Liver (tissue), 8 donors: ENCODE measurements at regions not wholly inside any gene's neighbourhood (a gene's known extent, or its start where the extent isn't known, plus 50 kb on each side); places are given as distances from the start of the nearest gene placed in this dataset.

Experiments
- DNase-seq: peaks from one replicate; pipeline ENCODE4 v3.0.0-alpha.2; 2017; ENCODE audit warnings: low spot score
- H3K27ac ChIP-seq, 2 donors: one replicate each; pipeline ENCODE4 v1.7.0; 2013; ENCODE audit warnings: inconsistent platforms in 2 of 2, low read length in 2 of 2, control low read depth in 1 of 2, low read depth in 1 of 2, mild to moderate bottlenecking in 1 of 2
- H3K27me3 ChIP-seq, 4 donors: one replicate each; pipeline versions ENCODE4 v1.6.1 to v1.7.0; 2013; ENCODE audit warnings: low read length in 3 of 4, inconsistent platforms in 1 of 4, mild to moderate bottlenecking in 1 of 4, moderate library complexity in 1 of 4; ENCODE audit not compliant: control insufficient read depth in 4 of 4, insufficient read depth in 4 of 4
- H3K36me3 ChIP-seq, 4 donors: one replicate each; pipeline versions ENCODE4 v1.6.1 to v1.7.0; 2013; ENCODE audit warnings: low read length in 3 of 4, mild to moderate bottlenecking in 3 of 4, low read depth in 1 of 4, moderate library complexity in 1 of 4; ENCODE audit not compliant: control insufficient read depth in 4 of 4, insufficient read depth in 3 of 4
- H3K4me1 ChIP-seq, 4 donors: one replicate each; pipeline versions ENCODE4 v1.6.1 to v1.7.0; 2013; ENCODE audit warnings: low read length in 3 of 4, mild to moderate bottlenecking in 3 of 4, moderate library complexity in 1 of 4; ENCODE audit not compliant: control insufficient read depth in 4 of 4, insufficient read depth in 4 of 4
- H3K4me3 ChIP-seq, 3 donors: one replicate each; pipeline versions ENCODE4 v1.6.1 to v1.7.0; 2013; ENCODE audit warnings: low read length in 3 of 3, control low read depth in 1 of 3, low read depth in 1 of 3, mild to moderate bottlenecking in 1 of 3
- H3K9ac ChIP-seq, 2 donors: one replicate each; pipeline ENCODE4 v1.7.0; 2013; ENCODE audit warnings: low read length in 2 of 2, mild to moderate bottlenecking in 2 of 2, moderate library complexity in 2 of 2, control low read depth in 1 of 2, low read depth in 1 of 2
- H3K9me3 ChIP-seq, 4 donors: one replicate each; pipeline versions ENCODE4 v1.6.1 to v1.7.0; 2013; ENCODE audit warnings: low read length in 3 of 4; ENCODE audit not compliant: control insufficient read depth in 4 of 4
- ATF3 ChIP-seq: IDR thresholded peaks from 2 replicates; pipeline ENCODE4 v1.6.1; 2016; ENCODE audit warnings: antibody characterized with exemption
- CTCF ChIP-seq: fragments of 150-350 bp; IDR thresholded peaks from 2 replicates; pipeline ENCODE4 v1.5.1; 2017; ENCODE audit warnings: improper control_type of control experiment, low read depth, low read length; ENCODE audit not compliant: missing input control
- EGR1 ChIP-seq, 2 donors: IDR thresholded peaks; 2 replicates each; pipeline ENCODE4 v1.6.1; 2016 to 2018; ENCODE audit warnings: antibody characterized with exemption in 2 of 2, low read depth in 2 of 2
- FOXA1 ChIP-seq: IDR thresholded peaks from 2 replicates; pipeline ENCODE4 v1.6.1; 2016; ENCODE audit warnings: antibody characterized with exemption
- FOXA2 ChIP-seq: IDR thresholded peaks from 2 replicates; pipeline ENCODE4 v1.6.1; 2016; ENCODE audit warnings: antibody characterized with exemption
- GABPA ChIP-seq, 2 donors: IDR thresholded peaks in 1 of 2; conservative IDR thresholded peaks in 1 of 2; 2 replicates each; pipeline ENCODE4 v1.6.1; 2016; ENCODE audit warnings: antibody characterized with exemption in 2 of 2, mild to moderate bottlenecking in 1 of 2, moderate library complexity in 1 of 2
- HNF4A ChIP-seq, 2 donors: conservative IDR thresholded peaks; 2 replicates each; pipeline ENCODE4 v1.6.1; 2016; ENCODE audit warnings: antibody characterized with exemption in 2 of 2, mild to moderate bottlenecking in 2 of 2
- HNF4G ChIP-seq: IDR thresholded peaks from 2 replicates; pipeline ENCODE4 v1.6.1; 2016; ENCODE audit warnings: antibody characterized with exemption
- JUND ChIP-seq, 2 donors: IDR thresholded peaks; 2 replicates each; pipeline ENCODE4 v1.6.1; 2016; ENCODE audit warnings: antibody characterized with exemption in 2 of 2
- MAX ChIP-seq: IDR thresholded peaks from 2 replicates; pipeline ENCODE4 v1.6.1; 2016; ENCODE audit warnings: antibody characterized with exemption
- NR2F2 ChIP-seq: IDR thresholded peaks from 2 replicates; pipeline ENCODE4 v1.6.1; 2016; ENCODE audit warnings: antibody characterized with exemption
- RAD21 ChIP-seq, 2 donors: IDR thresholded peaks; 2 replicates each; pipeline ENCODE4 v1.6.1; 2016; ENCODE audit warnings: antibody characterized with exemption in 2 of 2, mild to moderate bottlenecking in 2 of 2
- REST ChIP-seq: IDR thresholded peaks from 2 replicates; pipeline ENCODE4 v1.6.1; 2016; ENCODE audit warnings: antibody characterized with exemption, mild to moderate bottlenecking
- RXRA ChIP-seq, 2 donors: IDR thresholded peaks; 2 replicates each; pipeline ENCODE4 v1.6.1; 2017 to 2018; ENCODE audit warnings: antibody characterized with exemption in 2 of 2, mild to moderate bottlenecking in 1 of 2
- SP1 ChIP-seq: IDR thresholded peaks from 2 replicates; pipeline ENCODE4 v1.6.1; 2018; ENCODE audit warnings: antibody characterized with exemption, mild to moderate bottlenecking
- TAF1 ChIP-seq: conservative IDR thresholded peaks from 2 replicates; pipeline ENCODE4 v1.6.1; 2016; ENCODE audit warnings: antibody characterized with exemption, mild to moderate bottlenecking
- YY1 ChIP-seq: IDR thresholded peaks from 2 replicates; pipeline ENCODE4 v1.6.1; 2016; ENCODE audit warnings: antibody characterized with exemption, mild to moderate bottlenecking
- ZBTB33 ChIP-seq: IDR thresholded peaks from 2 replicates; pipeline ENCODE4 v1.6.1; 2016; ENCODE audit warnings: antibody characterized with exemption
- WGBS: extraction: QIAGEN DNeasy Blood & Tissue Kit; methylation state at CpG from one replicate; pipeline ENCODE4 v1.1.7; 2013; 5-methylcytosine and 5-hydroxymethylcytosine counted together
- donor health status: healthy.
- donor health status: healthy.
- donor health status: healthy.
- donor health status: healthy.
- donor health status: healthy.

- Histone ChIP-seq H3K9ac (no peak overlapping the region), H3K4me3 (no peak overlapping the region), H3K36me3 (no peaks in the 10 kb centered on the region), H3K27ac (no peak overlapping the region), H3K4me1 (no peaks in the 10 kb centered on the region), H3K9me3 (no peaks in the 10 kb centered on the region), H3K27me3 (no peaks in the 10 kb centered on the region)
- TF ChIP-seq GABPA (IDR thresholded peaks at IDR 0.05 in 1 of 2, conservative IDR thresholded peaks at IDR 0.05 in 1 of 2) = no peak
- 66% methylated on average over 7 of the region's 7 CpGs for whole genome bisulfite sequencing
- no peak for DNase-seq
Measured at GRCh38 chr20:60269573-60270162, 311.4 kb downstream of the CDH26 start.

GRCh38 chr20:60270341-60270740, 312.1 kb downstream of the CDH26 start:
- no peak overlapping the region for H3K9ac ChIP-seq
- no peaks in the 10 kb centered on the region for H3K4me1 ChIP-seq
- H3K27me3 ChIP-seq = no peaks in the 10 kb centered on the region
- TF ChIP-seq FOXA2 = no peak
- TF ChIP-seq CTCF = no peak
- no peak for TF ChIP-seq RXRA (IDR thresholded peaks at IDR 0.05)
- TF ChIP-seq REST = no peak
- TF ChIP-seq HNF4G = no peak
- TF ChIP-seq HNF4A (conservative IDR thresholded peaks at IDR 0.05) = no peak
- TF ChIP-seq JUND (IDR thresholded peaks at IDR 0.05) = no peak
- TF ChIP-seq NR2F2 = no peak
- no peak for TF ChIP-seq EGR1 (IDR thresholded peaks at IDR 0.05; ENCODE audit: low read depth in 2 of 2)
- TF ChIP-seq ZBTB33 = no peak
- TF ChIP-seq ATF3 = no peak
- TF ChIP-seq GABPA (IDR thresholded peaks at IDR 0.05 in 1 of 2, conservative IDR thresholded peaks at IDR 0.05 in 1 of 2) = no peak
- no peak for TF ChIP-seq RAD21 (IDR thresholded peaks at IDR 0.05)
- no peak for TF ChIP-seq FOXA1
- TF ChIP-seq SP1 = no peak
- no peak for TF ChIP-seq TAF1
- TF ChIP-seq YY1 = no peak
- no peak for TF ChIP-seq MAX
- H3K27ac ChIP-seq = no peak overlapping the region
- whole genome bisulfite sequencing = 75% methylated on average over 4 of the region's 4 CpGs
- no peaks in the 10 kb centered on the region for H3K36me3 ChIP-seq
- H3K4me3 ChIP-seq = no peak overlapping the region
- H3K9me3 ChIP-seq = no peaks in the 10 kb centered on the region
- no peak for DNase-seq
